Endothelial cell of umbilical vein (primary cell): ENCODE measurements at regions not wholly inside any gene's neighbourhood (a gene's known extent, or its start where the extent isn't known, plus 50 kb on each side); places are given as distances from the start of the nearest gene placed in this dataset.

Experiments used
- BruUV-seq: library from RNA; stranded (reverse); fragments of 400-500 nt; replicated peaks from 2 replicates; lab custom pipeline; 2021; lab: Mats Ljungman, UMichigan
- CTCF ChIA-PET: fragments of 300-600, 350-600 bp; sonication (Branson Sonifier 250); formaldehyde crosslinking; loops from one replicate; lab custom pipeline; 2021; ENCODE audit warnings: antibody characterized with exemption, inconsistent platforms; lab: Charles Lee
- POLR2A ChIA-PET: fragments of 300-600, 350-600 bp; sonication (Branson Sonifier 250); formaldehyde crosslinking; loops from one replicate; lab custom pipeline; 2021; ENCODE audit warnings: antibody characterized with exemption, inconsistent platforms; lab: Charles Lee
- DNase-seq: peaks from one replicate; pipeline ENCODE4 v3.0.0-alpha.2; 2011; ENCODE audit warnings: low read depth, low spot score
- FAIRE-seq: peaks from 2 replicates; lab custom pipeline; 2011; peaks lifted over from hg19 to GRCh38; lab: Jason Lieb, UNC
- H2AFZ ChIP-seq: 2 replicates; pipeline ENCODE4 v1.6.0; 2012; ENCODE audit warnings: low read depth, low read length, control low read depth, inconsistent platforms
- H3K27ac ChIP-seq: 2 replicates; pipeline ENCODE4 v1.5.1; 2011; ENCODE audit warnings: low read depth, mild to moderate bottlenecking, control low read depth, low read length, moderate library complexity; ENCODE audit not compliant: insufficient read depth
- H3K27me3 ChIP-seq, 2 experiments: 2 replicates each; pipeline versions ENCODE4 v1.6.0 to v1.6.1; 2011; ENCODE audit warnings: low read length in 2 of 2, mixed read lengths in 1 of 2; ENCODE audit not compliant: control insufficient read depth in 2 of 2, insufficient read depth in 2 of 2
- H3K36me3 ChIP-seq, 2 experiments: 2 replicates in 1 of 2; 3 replicates in 1 of 2; pipeline ENCODE4 v1.5.1; 2011; ENCODE audit warnings: low read length in 2 of 2, mild to moderate bottlenecking in 1 of 2, moderate library complexity in 1 of 2; ENCODE audit not compliant: control insufficient read depth in 2 of 2, insufficient read depth in 2 of 2; ENCODE audit errors: extremely low read depth in 1 of 2
- H3K4me1 ChIP-seq: 3 replicates; pipeline ENCODE4 v1.5.1; 2011; ENCODE audit warnings: mild to moderate bottlenecking, low read length; ENCODE audit not compliant: control insufficient read depth, insufficient read depth; ENCODE audit errors: extremely low read depth
- H3K4me2 ChIP-seq: 2 replicates; pipeline ENCODE4 v1.6.1; 2011; ENCODE audit warnings: low read length, control low read depth, mixed read lengths; ENCODE audit not compliant: insufficient read depth
- H3K4me3 ChIP-seq, 3 experiments: fragments of 200-600 bp in 1 of 3; sonication (generic), shearing (Covaris generic) in 1 of 3; replicated peaks in 1 of 3; 2 replicates each; pipeline ENCODE4 v1.5.1; 2011 to 2016; ENCODE audit warnings: control low read depth in 3 of 3, low read length in 3 of 3, mild to moderate bottlenecking in 2 of 3, inconsistent platforms in 1 of 3, low read depth in 1 of 3, moderate library complexity in 1 of 3; ENCODE audit not compliant: insufficient read depth in 1 of 3
- H3K79me2 ChIP-seq: 2 replicates; pipeline ENCODE4 v1.6.0; 2012; ENCODE audit warnings: low read length, inconsistent platforms; ENCODE audit not compliant: control insufficient read depth, insufficient read depth
- H3K9ac ChIP-seq: replicated peaks from 2 replicates; pipeline ENCODE3; 2011; ENCODE audit warnings: low read length, control low read depth; ENCODE audit not compliant: insufficient read depth; ENCODE audit errors: extremely low read depth
- H3K9me1 ChIP-seq: replicated peaks from 3 replicates; pipeline ENCODE4 v1.6.0; 2011; ENCODE audit warnings: mild to moderate bottlenecking, low read length; ENCODE audit not compliant: control insufficient read depth, insufficient read depth; ENCODE audit errors: extremely low read depth
- H3K9me3 ChIP-seq: replicated peaks from 2 replicates; pipeline ENCODE4 v1.5.1; 2012; ENCODE audit warnings: low read length, inconsistent platforms; ENCODE audit not compliant: control insufficient read depth, insufficient read depth
- H4K20me1 ChIP-seq: replicated peaks from 2 replicates; pipeline ENCODE3; 2011; ENCODE audit warnings: mild to moderate bottlenecking, low read length; ENCODE audit not compliant: control insufficient read depth, insufficient read depth; ENCODE audit errors: extremely low read depth
- FOS ChIP-seq: IDR thresholded peaks from 2 replicates; pipeline ENCODE4 v1.6.1; 2011; ENCODE audit warnings: mild to moderate bottlenecking, low read length, moderate library complexity, borderline replicate concordance; ENCODE audit not compliant: insufficient read depth
- MAX ChIP-seq: IDR thresholded peaks from 2 replicates; pipeline ENCODE4 v1.6.1; 2011; ENCODE audit not compliant: insufficient read depth, insufficient read length
- MYC ChIP-seq: IDR thresholded peaks from one replicate; pipeline ENCODE4 v1.6.1; 2011; ENCODE audit warnings: mild to moderate bottlenecking, low read depth, low read length
- POLR2A ChIP-seq: IDR thresholded peaks from 2 replicates; pipeline ENCODE4 v1.6.1; 2012; ENCODE audit warnings: low read depth, mild to moderate bottlenecking, control low read depth, low read length
- dilution Hi-C: fragments of 300-500 bp; cut with MboI; formaldehyde crosslinking; loops from one replicate; pipeline ENCODE4 v1.15.0; 2019; ENCODE audit warnings: low sequenced_read_pairs; ENCODE audit not compliant: extremely low pct_ligation_motif_present
- intact Hi-C: fragments of 100-400 bp; cut with micrococcal nuclease; formaldehyde crosslinking; loops from one replicate; pipeline ENCODE4 v1.10.0; 2022
- TF ChIP-seq, protein P1 (sequence below), 2 donors: IDR thresholded peaks; 1 replicate in 1 of 2; 2 replicates in 1 of 2; pipeline ENCODE4 v1.5.1; 2011; ENCODE audit warnings: low read length in 2 of 2, mild to moderate bottlenecking in 2 of 2, moderate library complexity in 2 of 2, control low read depth in 1 of 2, inconsistent platforms in 1 of 2, low read depth in 1 of 2; ENCODE audit not compliant: insufficient read depth in 1 of 2; ENCODE audit errors: extremely low read depth in 1 of 2

GRCh38 chr1:239843541-239843940, 248.1 kb upstream of the FMN2 start:
- no peak for DNase-seq
- no peaks in the 10 kb centered on the region for H3K9me1 ChIP-seq
- H3K9ac ChIP-seq: no peak overlapping the region
- BruUV-seq: no TSS peak
- H3K36me3 ChIP-seq: no peaks in the 10 kb centered on the region
- POLR2A ChIA-PET: no interaction called here
- intact Hi-C loops (no loop called here), dilution Hi-C loops (no loop called here)
- H3K27ac ChIP-seq: no peak overlapping the region
- H3K79me2 ChIP-seq: no peaks in the 10 kb centered on the region
- no peak overlapping the region for H2AFZ ChIP-seq
- H4K20me1 ChIP-seq: no peaks in the 10 kb centered on the region
- CTCF ChIA-PET: no interaction called here
- H3K4me3 ChIP-seq: no peak overlapping the region
- no peak overlapping the region for H3K4me2 ChIP-seq
- no peak for TF ChIP-seq POLR2A
- no peak for TF ChIP-seq FOS
- TF ChIP-seq, protein P1, sequence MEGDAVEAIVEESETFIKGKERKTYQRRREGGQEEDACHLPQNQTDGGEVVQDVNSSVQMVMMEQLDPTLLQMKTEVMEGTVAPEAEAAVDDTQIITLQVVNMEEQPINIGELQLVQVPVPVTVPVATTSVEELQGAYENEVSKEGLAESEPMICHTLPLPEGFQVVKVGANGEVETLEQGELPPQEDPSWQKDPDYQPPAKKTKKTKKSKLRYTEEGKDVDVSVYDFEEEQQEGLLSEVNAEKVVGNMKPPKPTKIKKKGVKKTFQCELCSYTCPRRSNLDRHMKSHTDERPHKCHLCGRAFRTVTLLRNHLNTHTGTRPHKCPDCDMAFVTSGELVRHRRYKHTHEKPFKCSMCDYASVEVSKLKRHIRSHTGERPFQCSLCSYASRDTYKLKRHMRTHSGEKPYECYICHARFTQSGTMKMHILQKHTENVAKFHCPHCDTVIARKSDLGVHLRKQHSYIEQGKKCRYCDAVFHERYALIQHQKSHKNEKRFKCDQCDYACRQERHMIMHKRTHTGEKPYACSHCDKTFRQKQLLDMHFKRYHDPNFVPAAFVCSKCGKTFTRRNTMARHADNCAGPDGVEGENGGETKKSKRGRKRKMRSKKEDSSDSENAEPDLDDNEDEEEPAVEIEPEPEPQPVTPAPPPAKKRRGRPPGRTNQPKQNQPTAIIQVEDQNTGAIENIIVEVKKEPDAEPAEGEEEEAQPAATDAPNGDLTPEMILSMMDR (IDR thresholded peaks at IDR 0.05; ENCODE audit: extremely low read depth in 1 of 2, insufficient read depth in 1 of 2, low read depth in 1 of 2, low read length in 2 of 2): no peak
- no peak for TF ChIP-seq MAX
- TF ChIP-seq MYC: no peak
- no peaks in the 10 kb centered on the region for H3K27me3 ChIP-seq
- no peak for FAIRE-seq
- H3K9me3 ChIP-seq: peaks cover 2% of the 10 kb centered on the region
- H3K4me1 ChIP-seq: no peaks in the 10 kb centered on the region

DNA sequence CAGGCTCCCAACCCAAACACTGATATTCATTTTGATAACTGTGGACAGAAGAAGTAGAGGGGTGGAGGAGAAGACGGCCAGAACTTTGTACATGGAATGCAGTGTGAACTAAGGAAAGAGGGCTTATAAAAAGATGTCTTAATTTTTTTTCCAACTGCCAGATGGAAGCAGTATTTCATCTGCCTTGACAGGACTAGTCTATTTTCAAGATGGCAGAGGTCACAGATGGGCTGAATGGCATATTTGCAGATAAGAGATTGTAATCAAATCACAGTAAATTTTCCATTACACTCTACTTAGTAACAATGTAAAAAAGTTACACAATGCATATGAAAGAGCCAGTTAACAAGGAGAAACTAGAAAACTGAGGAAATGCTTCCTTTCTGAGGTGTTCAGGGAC, 246.8 kb upstream of the FMN2 start:
- Histone ChIP-seq H3K27me3 (no peaks in the 10 kb centered on the region), H3K4me2 (no peak overlapping the region), H3K4me3 (no peak overlapping the region), H3K79me2 (no peaks in the 10 kb centered on the region), H3K9ac (no peak overlapping the region), H3K4me1 (no peaks in the 10 kb centered on the region), H3K9me1 (no peaks in the 10 kb centered on the region), H3K27ac (no peak overlapping the region), H3K9me3 (peaks cover 4% of the 10 kb centered on the region), H3K36me3 (no peaks in the 10 kb centered on the region), H4K20me1 (no peaks in the 10 kb centered on the region), H2AFZ (no peak overlapping the region)
- CTCF ChIA-PET: no interaction called here
- dilution Hi-C loops: no loop called here
- POLR2A ChIA-PET: no interaction called here
- DNase-seq (no peak), FAIRE-seq (no peak)
- TF ChIP-seq FOS: no peak
- intact Hi-C loops: no loop called here
- BruUV-seq: no TSS peak
